Central memory CD4-positive, alpha-beta T cell (primary cell): ENCODE measurements at regions not wholly inside any gene's neighbourhood (a gene's known extent, or its start where the extent isn't known, plus 50 kb on each side); places are given as distances from the start of the nearest gene placed in this dataset.
"Not testable (repeated sequence)": the region's sequence is repeated elsewhere in the genome, so short reads cannot be mapped to it uniquely, and the experiment has no call there.

Experiments
- DNase-seq: peaks from one replicate; pipeline ENCODE4 v3.0.0; 2022

GRCh38 chr5:19169426-19169825, 818.6 kb downstream of the CDH18 start:
- DNase-seq, result no peak

- no peak for DNase-seq
Measured at GRCh38 chr5:19172926-19173470, 815.0 kb downstream of the CDH18 start.

- no peak for DNase-seq
Measured at GRCh38 chr5:19175776-19176570, 812.0 kb downstream of the CDH18 start.

GRCh38 chr5:19179571-19179970, 808.4 kb downstream of the CDH18 start:
- DNase-seq, result no peak

- no peak for DNase-seq
Measured at GRCh38 chr5:19189176-19189575, 798.8 kb downstream of the CDH18 start.

GRCh38 chr5:19193631-19194030, 794.4 kb downstream of the CDH18 start:
- DNase-seq, result no peak

GRCh38 chr5:19196631-19197030, 791.4 kb downstream of the CDH18 start:
- no peak for DNase-seq

GRCh38 chr5:19200251-19200650, 787.7 kb downstream of the CDH18 start:
- DNase-seq, result no peak

GRCh38 chr5:19208397-19208796, 779.6 kb downstream of the CDH18 start:
- DNase-seq, result no peak

GRCh38 chr5:19210886-19211285, 777.1 kb downstream of the CDH18 start:
- no peak for DNase-seq

GRCh38 chr5:19229179-19229835, 758.7 kb downstream of the CDH18 start:
- DNase-seq, result no peak

GRCh38 chr5:19233573-19233972, 754.4 kb downstream of the CDH18 start:
- DNase-seq, result no peak

- DNase-seq, result no peak
Measured at GRCh38 chr5:19235101-19235584, 752.9 kb downstream of the CDH18 start.

- no peak for DNase-seq
Measured at GRCh38 chr5:19240170-19240569, 747.8 kb downstream of the CDH18 start.

GRCh38 chr5:19241690-19242089, 746.3 kb downstream of the CDH18 start:
- no peak for DNase-seq

GRCh38 chr5:19246191-19246590, 741.8 kb downstream of the CDH18 start:
- DNase-seq, result not testable (repeated sequence)

- DNase-seq, result no peak
Measured at GRCh38 chr5:19247302-19247701, 740.7 kb downstream of the CDH18 start.

- DNase-seq, result no peak
Measured at GRCh38 chr5:19256036-19256435, 732.0 kb downstream of the CDH18 start.

GRCh38 chr5:19258686-19259085, 729.3 kb downstream of the CDH18 start:
- DNase-seq, result no peak

GRCh38 chr5:19261879-19262278, 726.1 kb downstream of the CDH18 start:
- DNase-seq, result no peak

GRCh38 chr5:19264821-19265220, 723.2 kb downstream of the CDH18 start:
- no peak for DNase-seq

GRCh38 chr5:19266791-19267190, 721.2 kb downstream of the CDH18 start:
- no peak for DNase-seq

GRCh38 chr5:19270153-19270552, 717.8 kb downstream of the CDH18 start:
- DNase-seq, result no peak

- no peak for DNase-seq
Measured at GRCh38 chr5:19274578-19274977, 713.4 kb downstream of the CDH18 start.
